Trophoblast cell (in vitro differentiated cells and primary cell): ENCODE measurements at regions not wholly inside any gene's neighbourhood (a gene's known extent, or its start where the extent isn't known, plus 50 kb on each side); places are given as distances from the start of the nearest gene placed in this dataset.
"Not testable (repeated sequence)": the region's sequence is repeated elsewhere in the genome, so short reads cannot be mapped to it uniquely, and the experiment has no call there.

Experiments used
- DNase-seq, 2 donors: peaks; one replicate each; pipeline ENCODE4 v3.0.0-alpha.2; 2016
- H2AFZ ChIP-seq: 2 replicates; pipeline ENCODE4 v1.6.1; 2013; ENCODE audit warnings: low read length, moderate library complexity, mild to moderate bottlenecking; ENCODE audit not compliant: insufficient read depth, poor library complexity
- H2AK5ac ChIP-seq: 2 replicates; pipeline ENCODE4 v1.6.1; 2013; ENCODE audit warnings: mild to moderate bottlenecking, low read length
- H2BK120ac ChIP-seq: 2 replicates; pipeline ENCODE4 v1.6.1; 2013; ENCODE audit warnings: low read length, mild to moderate bottlenecking, moderate library complexity; ENCODE audit not compliant: insufficient read depth, poor library complexity
- H2BK12ac ChIP-seq: 2 replicates; pipeline ENCODE4 v1.6.1; 2013; ENCODE audit warnings: mild to moderate bottlenecking, low read length, moderate library complexity
- H2BK5ac ChIP-seq: 2 replicates; pipeline ENCODE4 v1.6.1; 2013; ENCODE audit warnings: low read length, low read depth, moderate library complexity, mild to moderate bottlenecking; ENCODE audit not compliant: poor library complexity
- H3K14ac ChIP-seq: 2 replicates; pipeline ENCODE4 v1.6.1; 2013; ENCODE audit warnings: mild to moderate bottlenecking, low read length
- H3K18ac ChIP-seq: 2 replicates; pipeline ENCODE4 v1.6.1; 2013; ENCODE audit warnings: mild to moderate bottlenecking, low read length
- H3K23ac ChIP-seq: 2 replicates; pipeline ENCODE4 v1.6.1; 2013; ENCODE audit warnings: low read length
- H3K27ac ChIP-seq: 2 replicates; pipeline ENCODE4 v1.5.1; 2013; ENCODE audit warnings: low read depth, mild to moderate bottlenecking, inconsistent platforms, low read length, moderate library complexity
- H3K27me3 ChIP-seq: 2 replicates; pipeline ENCODE4 v1.6.1; 2013; ENCODE audit warnings: inconsistent platforms, mild to moderate bottlenecking, low read length, moderate library complexity; ENCODE audit not compliant: insufficient read depth
- H3K36me3 ChIP-seq, 2 experiments: 1 replicate in 1 of 2; 2 replicates in 1 of 2; pipeline ENCODE4 v1.6.1; 2013; ENCODE audit warnings: low read length in 2 of 2, mild to moderate bottlenecking in 2 of 2, moderate library complexity in 1 of 2; ENCODE audit not compliant: insufficient read depth in 2 of 2, control insufficient read depth in 1 of 2
- H3K4ac ChIP-seq: 2 replicates; pipeline ENCODE4 v1.6.1; 2013; ENCODE audit warnings: low read depth, mild to moderate bottlenecking, low read length, moderate library complexity
- H3K4me1 ChIP-seq, 2 experiments: 1 replicate in 1 of 2; 2 replicates in 1 of 2; pipeline ENCODE4 v1.6.1; 2013; ENCODE audit warnings: low read length in 2 of 2, mild to moderate bottlenecking in 2 of 2, moderate library complexity in 1 of 2; ENCODE audit not compliant: insufficient read depth in 2 of 2, control insufficient read depth in 1 of 2
- H3K4me2 ChIP-seq: 2 replicates; pipeline ENCODE4 v1.6.1; 2013; ENCODE audit warnings: inconsistent platforms, mild to moderate bottlenecking, low read length, moderate library complexity
- H3K4me3 ChIP-seq: 2 replicates; pipeline ENCODE4 v1.5.1; 2013; ENCODE audit warnings: mild to moderate bottlenecking, low read depth, low read length, inconsistent platforms
- H3K79me1 ChIP-seq: one replicate; pipeline ENCODE4 v1.6.1; 2013; ENCODE audit warnings: low read length
- H3K79me2 ChIP-seq: 2 replicates; pipeline ENCODE4 v1.6.1; 2013; ENCODE audit warnings: low read length, mild to moderate bottlenecking; ENCODE audit not compliant: control insufficient read depth, insufficient read depth, poor library complexity
- H3K9ac ChIP-seq: 2 replicates; pipeline ENCODE4 v1.6.1; 2013; ENCODE audit warnings: mild to moderate bottlenecking, low read length
- H3K9me3 ChIP-seq: 2 replicates; pipeline ENCODE4 v1.6.1; 2013; ENCODE audit warnings: low read depth, mild to moderate bottlenecking, control low read depth, inconsistent platforms, low read length; ENCODE audit not compliant: insufficient read depth
- H4K12ac ChIP-seq: 2 replicates; pipeline ENCODE4 v1.6.1; 2013; ENCODE audit warnings: low read depth, mild to moderate bottlenecking, low read length, moderate library complexity
- H4K8ac ChIP-seq: 2 replicates; pipeline ENCODE4 v1.6.1; 2013; ENCODE audit warnings: low read depth, mild to moderate bottlenecking, low read length, moderate library complexity
- H4K91ac ChIP-seq: one replicate; pipeline ENCODE4 v1.6.1; 2013; ENCODE audit warnings: low read depth, mild to moderate bottlenecking, low read length, moderate library complexity
- WGBS: extraction: QIAGEN DNeasy Blood & Tissue Kit; methylation state at CpG from one replicate; pipeline ENCODE4 v1.1.7; 2013; ENCODE audit warnings: missing lambda C conversion rate; ENCODE audit not compliant: insufficient read length, insufficient coverage; ENCODE audit errors: extremely low coverage; 5-methylcytosine and 5-hydroxymethylcytosine counted together

DNA sequence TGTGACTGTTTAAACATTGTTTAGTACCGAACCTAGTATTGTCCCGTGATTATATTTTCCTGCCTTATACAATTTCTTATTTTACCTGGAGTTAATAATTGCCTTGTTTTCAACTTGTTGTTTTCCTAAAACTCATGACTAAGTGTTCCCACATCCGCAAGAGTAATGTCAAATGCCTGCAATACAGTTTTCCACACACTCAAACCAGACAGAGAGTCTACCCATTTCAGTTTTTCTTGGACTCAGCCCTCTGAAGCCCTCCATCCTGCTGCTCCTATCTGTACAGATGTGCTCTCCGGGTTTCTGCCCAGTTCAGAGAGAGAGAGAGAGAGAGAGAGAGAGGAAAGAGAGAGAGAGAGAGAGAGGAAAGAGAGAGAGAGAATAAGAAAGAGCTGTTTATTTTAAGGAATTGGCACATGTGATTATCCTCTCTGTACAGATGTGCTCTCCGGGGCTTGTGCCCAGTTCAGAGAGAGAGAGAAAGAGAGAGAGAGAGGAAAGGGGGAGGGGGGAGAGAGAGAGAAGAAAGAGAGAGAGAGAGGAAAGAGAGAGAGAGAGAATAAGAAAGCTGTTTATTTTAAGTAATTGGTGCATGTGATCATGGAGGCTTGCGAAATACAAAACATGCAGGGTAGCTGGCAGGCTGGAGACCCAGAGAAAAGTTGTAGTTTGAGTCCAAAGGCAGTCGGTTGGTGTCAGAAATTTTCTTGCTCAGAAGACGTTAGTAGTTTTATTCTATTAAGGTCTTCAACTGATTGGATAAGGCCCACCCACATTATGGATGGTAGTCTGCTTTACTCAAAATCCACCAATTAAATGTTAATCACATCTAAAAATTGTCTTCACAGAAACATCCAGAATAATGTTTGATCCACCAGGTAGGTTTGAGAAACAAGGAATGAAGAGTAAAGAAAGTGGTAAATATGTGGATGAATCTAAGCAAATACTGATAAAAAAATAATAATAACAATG, 104.1 kb upstream of the GOLGA8J start:
- no peak overlapping the region for H3K18ac ChIP-seq
- no peak overlapping the region for H3K4ac ChIP-seq
- H3K27ac ChIP-seq, result no peak overlapping the region
- no peak overlapping the region for H3K4me3 ChIP-seq
- DNase-seq, result no peak
- no peak overlapping the region for H3K23ac ChIP-seq
- no peak overlapping the region for H2AK5ac ChIP-seq
- no peaks in the 10 kb centered on the region for H3K27me3 ChIP-seq
- H3K79me2 ChIP-seq, result no peaks in the 10 kb centered on the region
- no peak overlapping the region for H3K4me2 ChIP-seq
- H4K12ac ChIP-seq, result no peak overlapping the region
- H4K8ac ChIP-seq, result no peak overlapping the region
- no peak overlapping the region for H4K91ac ChIP-seq
- H3K9ac ChIP-seq, result no peak overlapping the region
- no peak overlapping the region for H3K14ac ChIP-seq
- no peak overlapping the region for H2BK12ac ChIP-seq
- no peaks in the 10 kb centered on the region for H3K36me3 ChIP-seq
- H2BK120ac ChIP-seq, result no peak overlapping the region
- no peaks in the 10 kb centered on the region for H3K4me1 ChIP-seq
- WGBS, result no CpG with 5 or more reads among the region's 8 CpGs
- no peaks in the 10 kb centered on the region for H3K9me3 ChIP-seq
- H2AFZ ChIP-seq, result no peak overlapping the region
- no peak overlapping the region for H2BK5ac ChIP-seq
- H3K79me1 ChIP-seq, result no peaks in the 10 kb centered on the region

DNA sequence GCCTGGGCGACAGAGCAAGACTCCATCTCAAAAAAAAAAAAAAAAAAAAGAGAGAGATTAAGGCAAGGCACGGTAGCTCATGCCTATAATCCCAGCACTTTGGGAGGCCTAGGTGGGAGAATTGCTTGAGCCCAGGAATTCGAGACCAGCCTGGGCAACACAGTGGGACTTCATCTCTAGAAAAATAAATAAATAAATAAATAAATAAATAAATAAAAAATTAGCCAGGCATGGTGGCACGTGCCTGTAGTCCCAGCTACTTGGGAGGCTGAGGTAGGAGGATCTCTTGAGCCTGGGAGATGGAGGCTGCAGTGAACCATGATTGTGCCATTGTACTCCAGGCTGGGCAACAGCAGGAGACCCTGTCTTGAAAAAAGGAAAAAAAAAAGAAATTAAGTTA, 108.7 kb upstream of the GOLGA8J start:
- H3K36me3 ChIP-seq, H3K9ac ChIP-seq, H3K18ac ChIP-seq, H4K91ac ChIP-seq, H2BK5ac ChIP-seq, H4K8ac ChIP-seq, H2AFZ ChIP-seq, H2AK5ac ChIP-seq, H2BK12ac ChIP-seq, H3K79me1 ChIP-seq, H4K12ac ChIP-seq, H3K23ac ChIP-seq, H3K27ac ChIP-seq, H3K14ac ChIP-seq, H3K4me2 ChIP-seq, H3K9me3 ChIP-seq, DNase-seq, H3K4me1 ChIP-seq, H3K4me3 ChIP-seq, H3K79me2 ChIP-seq, H3K4ac ChIP-seq, H2BK120ac ChIP-seq: not testable (repeated sequence)
- no CpG with 5 or more reads among the region's 4 CpGs for WGBS
- H3K27me3 ChIP-seq, result peaks cover 14% of the 10 kb centered on the region

DNA sequence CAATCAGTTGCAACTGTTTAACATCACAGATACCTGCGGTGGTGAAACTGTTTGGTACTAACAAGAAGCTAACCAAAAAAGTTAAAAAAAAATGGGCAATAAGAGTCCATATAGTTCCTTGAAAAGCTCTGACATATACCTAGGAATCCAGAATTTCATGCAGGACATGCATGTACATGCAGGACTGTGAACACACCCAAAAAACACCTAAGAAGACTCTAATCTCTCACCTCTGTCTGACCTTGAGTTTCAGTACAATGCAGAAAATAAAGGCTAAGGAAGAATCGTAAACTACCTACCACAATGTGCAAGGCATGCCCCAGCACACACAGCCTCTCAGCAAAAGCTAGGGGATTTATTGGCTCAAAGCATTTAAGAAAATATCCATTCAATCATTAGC, 110.7 kb upstream of the GOLGA8J start:
- no CpG with 5 or more reads among the region's 2 CpGs for WGBS

DNA sequence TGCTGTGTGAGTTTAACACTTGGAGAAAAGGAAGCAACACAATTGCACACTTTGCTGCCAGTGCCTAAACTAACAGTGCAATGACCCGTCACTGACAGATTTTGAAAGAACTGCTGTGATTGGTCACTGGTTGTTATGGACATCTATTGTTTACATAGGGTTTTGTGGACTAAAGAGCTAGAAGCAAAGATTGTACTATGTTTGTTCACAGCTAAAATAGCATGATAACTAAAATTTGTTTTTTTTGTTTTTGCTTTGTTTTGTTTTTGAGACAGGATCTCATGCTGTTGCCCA, 112.4 kb upstream of the GOLGA8J start:
- Histone ChIP-seq H3K79me1 (no peaks in the 10 kb centered on the region), H3K79me2 (no peaks in the 10 kb centered on the region), H3K27ac (no peak overlapping the region), H3K4ac (no peak overlapping the region), H3K4me2 (no peak overlapping the region), H3K9ac (no peak overlapping the region), H3K27me3 (peaks cover 32% of the 10 kb centered on the region), H2AK5ac (no peak overlapping the region), H2BK12ac (no peak overlapping the region), H4K91ac (no peak overlapping the region), H3K18ac (no peak overlapping the region), H4K8ac (no peak overlapping the region), H3K36me3 (no peaks in the 10 kb centered on the region), H3K9me3 (peaks cover 2% of the 10 kb centered on the region), H4K12ac (no peak overlapping the region), H2BK120ac (no peak overlapping the region), H3K14ac (no peak overlapping the region), H3K4me3 (no peak overlapping the region), H3K4me1 (peaks cover 0 to 4% of the 10 kb centered on the region in 2 experiments), H3K23ac (no peak overlapping the region), H2AFZ (no peak overlapping the region), H2BK5ac (no peak overlapping the region)
- DNase-seq, result no peak
- no CpG with 5 or more reads among the region's 1 CpG for WGBS

More for the DNA sequence above, 110.7 kb upstream of the GOLGA8J start:
- no peak overlapping the region for H3K14ac ChIP-seq
- H4K12ac ChIP-seq, result no peak overlapping the region
- no peak overlapping the region for H4K8ac ChIP-seq
- no peak overlapping the region for H3K4ac ChIP-seq
- H2BK12ac ChIP-seq, result no peak overlapping the region
- no peak overlapping the region for H3K27ac ChIP-seq
- H3K79me2 ChIP-seq, result no peaks in the 10 kb centered on the region
- peaks cover 2% of the 10 kb centered on the region for H3K9me3 ChIP-seq
- H3K4me1 ChIP-seq, result peaks cover 0 to 4% of the 10 kb centered on the region in 2 experiments
- no peak overlapping the region for H2AK5ac ChIP-seq
- H3K4me2 ChIP-seq, result no peak overlapping the region
- peaks cover 30% of the 10 kb centered on the region for H3K27me3 ChIP-seq
- H3K9ac ChIP-seq, result no peak overlapping the region
- no peak overlapping the region for H2BK5ac ChIP-seq
- no peak for DNase-seq
- no peak overlapping the region for H3K23ac ChIP-seq
- H4K91ac ChIP-seq, result no peak overlapping the region
- no peak overlapping the region for H2BK120ac ChIP-seq
- H2AFZ ChIP-seq, result no peak overlapping the region
- no peak overlapping the region for H3K18ac ChIP-seq
- no peaks in the 10 kb centered on the region for H3K79me1 ChIP-seq
- no peak overlapping the region for H3K4me3 ChIP-seq
- no peaks in the 10 kb centered on the region for H3K36me3 ChIP-seq
